Stromal cell of bone marrow (primary cell): ENCODE measurements at regions not wholly inside any gene's neighbourhood (a gene's known extent, or its start where the extent isn't known, plus 50 kb on each side); places are given as distances from the start of the nearest gene placed in this dataset.
"Not testable (repeated sequence)": the region's sequence is repeated elsewhere in the genome, so short reads cannot be mapped to it uniquely, and the experiment has no call there.

Source experiments
- DNase-seq: peaks from one replicate; pipeline ENCODE4 v3.0.0-alpha.2; 2012; ENCODE audit warnings: low read depth

GRCh38 chr2:190005513-190005912 lies 57.0 kb downstream of the MSTN start:
- no peak for DNase-seq

GRCh38 chr2:189999661-190000060 lies 62.9 kb downstream of the MSTN start:
- no peak for DNase-seq

GRCh38 chr2:189998665-189999064 lies 63.9 kb downstream of the MSTN start:
- not testable (repeated sequence) for DNase-seq

GRCh38 chr2:189997016-189997415 lies 65.5 kb downstream of the MSTN start:
- no peak for DNase-seq

GRCh38 chr2:189995679-189996078 lies 66.8 kb downstream of the MSTN start:
- no peak for DNase-seq

GRCh38 chr2:189982780-189983394 lies 79.6 kb downstream of the MSTN start:
- DNase-seq = no peak

- DNase-seq = no peak
Measured at GRCh38 chr2:189982087-189982486, 80.4 kb downstream of the MSTN start.

GRCh38 chr2:189976488-189976887 lies 86.0 kb downstream of the MSTN start:
- not testable (repeated sequence) for DNase-seq

DNA sequence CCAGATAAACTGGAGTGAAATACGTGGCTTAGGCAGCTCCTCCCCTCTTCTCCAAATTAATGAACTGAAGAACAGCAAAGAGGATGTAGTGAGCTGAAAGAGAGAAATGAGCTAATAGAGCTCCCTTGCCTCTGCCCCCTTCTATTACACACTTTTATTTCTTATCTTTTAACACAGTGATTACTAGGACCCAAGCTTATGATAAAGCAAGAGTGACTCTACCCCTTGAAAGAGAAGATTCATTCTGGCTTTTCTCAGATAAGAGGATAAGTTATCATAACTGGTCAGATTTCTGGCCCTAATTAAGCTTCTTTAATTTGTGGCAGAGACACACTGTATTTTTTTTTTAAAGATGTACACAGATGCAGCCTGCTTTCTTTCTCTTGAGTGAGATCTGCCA lies 102.2 kb downstream of the MSTN start:
- DNase-seq = no peak

DNA sequence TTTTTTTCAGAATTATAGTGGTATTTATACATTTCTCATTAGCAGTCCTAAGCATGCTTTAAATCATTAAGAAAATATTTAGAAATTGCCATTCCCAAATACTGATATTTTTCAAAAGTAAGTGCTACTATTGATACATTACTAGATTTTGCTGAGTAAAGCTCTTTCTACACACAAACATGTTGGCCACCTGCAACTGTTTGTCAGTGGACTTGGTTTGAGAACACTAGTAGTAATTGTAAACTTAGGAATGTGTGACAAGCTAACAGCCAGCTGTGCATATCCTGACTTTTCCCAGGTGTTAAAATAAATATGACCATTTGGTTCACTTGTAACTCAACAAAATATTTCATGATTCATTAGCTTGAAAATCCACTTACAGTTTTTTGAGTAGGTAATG lies 103.1 kb downstream of the MSTN start:
- DNase-seq = no peak

DNA sequence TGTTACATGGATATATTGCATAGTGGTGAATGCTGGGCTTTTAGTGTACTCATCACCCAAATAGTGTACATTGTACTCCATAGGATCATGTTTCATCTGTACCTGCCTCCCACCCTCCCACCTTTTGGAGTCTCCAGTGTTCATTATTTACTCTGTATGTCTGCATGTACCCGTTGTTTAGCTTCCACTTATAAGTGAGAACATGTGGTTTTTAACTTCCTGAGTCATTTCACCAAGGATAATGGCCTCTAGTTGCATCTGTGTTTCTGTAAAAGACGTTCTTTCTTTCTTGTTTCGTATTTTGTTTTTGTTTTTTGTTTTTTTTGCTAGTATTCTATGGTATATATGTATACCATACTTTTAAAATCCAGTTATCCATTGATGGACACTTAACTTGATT lies 107.5 kb downstream of the MSTN start:
- no peak for DNase-seq

GRCh38 chr2:189952536-189953109 lies 109.9 kb downstream of the MSTN start:
- DNase-seq = no peak

DNA sequence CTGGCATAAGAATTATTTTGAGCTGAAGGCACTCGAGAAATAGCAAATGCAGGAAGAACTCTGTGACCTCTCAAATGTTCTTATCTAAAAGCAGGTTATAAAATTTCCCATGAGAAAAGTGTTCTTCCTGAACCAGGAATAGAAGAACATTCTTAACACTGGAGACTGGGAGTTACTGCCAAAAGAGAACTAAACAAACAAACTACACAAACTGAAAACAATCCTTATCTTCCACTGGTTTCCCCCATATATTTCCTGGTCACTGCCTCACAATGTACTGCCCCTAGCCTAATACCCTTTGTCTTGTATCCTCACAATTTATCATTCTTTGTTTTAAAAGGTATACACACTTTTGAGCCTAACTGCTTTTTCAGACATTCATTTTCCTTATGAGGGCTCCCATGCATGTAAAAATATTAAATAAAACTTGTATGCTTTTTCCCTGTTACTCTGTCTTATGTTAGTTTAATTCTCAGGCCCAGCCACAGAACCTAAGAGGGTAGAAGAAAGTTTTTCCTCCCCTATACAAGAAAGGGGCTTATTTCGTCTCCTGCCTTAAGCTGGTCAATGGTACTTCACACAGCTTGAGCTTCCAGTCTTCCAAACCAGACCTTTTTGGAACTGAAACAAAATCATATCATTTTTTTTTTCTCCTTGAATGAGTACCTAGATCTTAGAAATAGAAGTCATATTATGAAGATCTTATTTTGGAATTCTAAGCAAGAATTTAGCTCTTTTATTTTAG lies 110.6 kb downstream of the MSTN start:
- no peak for DNase-seq

DNA sequence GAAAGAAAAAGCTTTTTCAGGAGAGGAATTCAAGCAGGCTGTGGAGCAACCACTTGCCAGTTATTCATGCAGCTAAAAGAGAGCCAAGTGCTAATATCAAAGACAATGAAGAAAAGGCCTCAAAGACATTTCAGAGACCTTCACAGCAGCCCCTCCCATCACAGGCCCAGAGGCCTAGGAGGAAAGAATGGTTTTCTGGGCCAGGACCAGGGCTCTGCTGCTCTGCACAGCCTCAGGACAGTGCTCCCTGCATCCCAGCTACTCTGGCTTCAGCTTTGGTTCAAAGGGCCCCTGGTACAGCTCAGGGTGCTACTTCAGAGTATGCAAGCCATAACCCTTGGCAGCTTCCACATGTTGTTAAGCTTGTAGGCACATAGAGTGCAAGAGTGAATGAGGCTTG lies 119.5 kb downstream of the MSTN start:
- no peak for DNase-seq

DNA sequence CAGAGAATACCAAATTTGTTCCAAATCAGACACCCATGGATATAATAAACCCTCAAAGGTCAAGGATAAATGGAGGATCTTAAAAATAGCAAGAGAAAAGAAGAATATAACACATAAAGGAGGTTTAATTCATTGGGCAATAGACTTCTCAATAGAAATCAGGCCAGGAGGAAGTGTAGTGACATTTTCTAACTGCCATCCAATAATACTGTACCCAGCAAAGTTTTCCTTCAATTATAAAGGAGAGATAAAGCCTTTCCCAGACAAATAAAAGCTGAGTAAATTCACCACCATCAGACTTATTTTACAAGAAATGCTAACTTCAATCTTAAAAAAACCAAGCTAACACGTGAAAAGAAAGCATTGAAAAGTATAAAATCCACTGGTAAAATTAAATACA lies 121.6 kb downstream of the MSTN start:
- DNase-seq = no peak

GRCh38 chr2:189937691-189938090 lies 124.8 kb downstream of the MSTN start:
- no peak for DNase-seq

DNA sequence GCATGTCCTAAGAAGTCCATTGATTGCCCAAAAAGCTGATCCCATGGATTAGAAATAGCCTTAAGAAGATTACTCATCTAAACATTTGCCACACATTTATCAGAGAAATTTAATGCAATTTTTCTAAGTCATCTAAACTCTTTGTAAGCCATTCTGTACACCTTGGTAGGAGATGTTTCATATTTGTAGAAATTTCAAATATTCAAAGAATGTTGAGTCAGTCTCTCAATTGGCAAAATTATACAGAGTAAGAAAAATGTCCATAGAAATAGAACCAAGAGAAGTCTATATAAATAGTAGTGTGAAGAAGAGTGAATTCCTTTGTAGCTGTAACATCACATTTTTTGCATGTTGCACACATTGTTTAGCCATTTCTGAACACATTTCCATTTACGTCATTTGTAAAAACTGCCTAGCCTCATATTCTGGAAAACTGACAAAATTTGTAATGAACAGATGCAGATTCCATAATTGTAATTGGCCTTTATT lies 128.6 kb downstream of the MSTN start:
- DNase-seq = peak; percentile 34

DNA sequence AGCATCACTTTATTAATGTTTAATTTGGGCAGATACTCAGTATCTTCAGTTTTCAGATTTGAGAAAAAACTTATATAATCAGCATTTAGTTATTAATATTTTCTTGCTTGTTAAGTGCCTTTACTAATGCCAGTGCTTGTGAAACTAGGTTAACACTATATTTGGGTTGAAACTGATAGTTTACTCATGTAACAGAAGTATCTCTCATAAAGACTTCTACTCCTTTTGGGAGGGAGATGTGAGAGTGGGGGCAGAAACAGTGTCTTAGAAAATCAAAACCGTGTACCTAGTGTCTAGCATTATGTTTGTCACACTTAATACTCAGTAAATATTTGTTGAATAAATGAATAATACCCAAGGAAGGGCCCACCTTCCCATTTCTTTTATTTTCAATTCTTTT lies 129.5 kb downstream of the MSTN start:
- DNase-seq = no peak

- DNase-seq = no peak
Measured at GRCh38 chr2:189927823-189928222, 134.7 kb downstream of the MSTN start.
